Right kidney (tissue), 1 donor: ENCODE measurements at regions not wholly inside any gene's neighbourhood (a gene's known extent, or its start where the extent isn't known, plus 50 kb on each side); places are given as distances from the start of the nearest gene placed in this dataset.
"Not testable (repeated sequence)": the region's sequence is repeated elsewhere in the genome, so short reads cannot be mapped to it uniquely, and the experiment has no call there.

Experiments used
- DNase-seq: peaks from one replicate; pipeline ENCODE4 v3.0.0-alpha.2; 2016

DNA sequence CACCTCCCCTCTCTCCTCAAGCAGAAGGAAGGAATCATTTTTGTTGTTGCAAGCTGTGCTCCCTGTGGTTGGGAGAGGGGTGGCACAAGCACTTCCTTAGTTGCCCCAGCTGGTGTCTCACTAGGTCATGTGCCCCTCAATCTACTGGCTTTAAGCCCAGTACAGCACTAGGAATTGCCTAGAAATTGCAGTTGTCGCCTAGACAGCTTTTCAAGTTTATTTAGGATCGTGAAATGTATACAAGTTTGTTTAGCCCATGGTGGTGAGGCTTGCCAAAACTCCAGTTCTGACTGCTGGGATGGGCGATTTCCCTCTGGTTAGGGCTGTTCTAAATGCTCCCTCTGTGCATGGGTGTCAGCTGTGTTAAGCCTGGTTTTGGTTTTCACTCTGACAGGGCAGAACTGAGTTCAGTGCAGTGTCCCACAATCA, 126.8 kb upstream of the ZNF644 start:
- no peak for DNase-seq

DNA sequence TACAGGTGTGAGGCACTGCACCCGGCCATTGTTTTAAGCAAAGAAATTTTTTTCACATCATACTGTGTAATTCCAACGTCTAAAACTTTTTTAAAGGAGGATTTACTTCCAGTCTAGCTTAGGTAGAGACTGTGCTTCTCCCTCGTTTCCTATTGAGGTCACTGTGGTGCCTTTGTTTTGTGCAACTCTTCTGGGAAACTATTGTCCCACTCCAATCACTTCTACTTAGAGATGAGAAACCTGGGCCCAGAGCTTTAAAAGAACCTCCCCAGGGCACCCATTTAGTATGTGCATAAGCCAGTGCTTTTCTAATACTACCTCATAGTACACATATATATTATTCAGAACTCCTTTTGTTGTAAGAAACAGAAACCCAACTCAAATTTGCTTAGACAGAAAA, 120.0 kb upstream of the ZNF644 start:
- DNase-seq: no peak

DNA sequence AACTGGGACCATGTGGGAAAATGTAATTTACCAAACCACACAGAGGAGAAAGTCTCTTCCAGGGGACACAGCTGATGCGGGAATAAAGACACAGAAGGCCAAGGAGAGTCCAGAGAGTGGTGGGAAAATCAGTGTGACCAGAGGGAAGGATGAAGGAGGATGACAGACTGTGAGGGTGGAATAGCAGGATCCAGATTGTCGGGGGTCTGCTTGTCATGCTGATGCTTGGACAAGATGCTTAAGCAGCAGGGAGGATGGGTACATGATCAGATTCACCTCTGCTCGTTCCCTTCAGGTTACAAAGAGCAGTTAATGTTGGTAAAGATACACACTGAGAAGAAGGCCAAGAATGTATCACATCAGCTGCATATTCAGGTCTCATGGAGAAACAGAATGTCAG, 117.1 kb upstream of the ZNF644 start:
- DNase-seq: no peak

DNA sequence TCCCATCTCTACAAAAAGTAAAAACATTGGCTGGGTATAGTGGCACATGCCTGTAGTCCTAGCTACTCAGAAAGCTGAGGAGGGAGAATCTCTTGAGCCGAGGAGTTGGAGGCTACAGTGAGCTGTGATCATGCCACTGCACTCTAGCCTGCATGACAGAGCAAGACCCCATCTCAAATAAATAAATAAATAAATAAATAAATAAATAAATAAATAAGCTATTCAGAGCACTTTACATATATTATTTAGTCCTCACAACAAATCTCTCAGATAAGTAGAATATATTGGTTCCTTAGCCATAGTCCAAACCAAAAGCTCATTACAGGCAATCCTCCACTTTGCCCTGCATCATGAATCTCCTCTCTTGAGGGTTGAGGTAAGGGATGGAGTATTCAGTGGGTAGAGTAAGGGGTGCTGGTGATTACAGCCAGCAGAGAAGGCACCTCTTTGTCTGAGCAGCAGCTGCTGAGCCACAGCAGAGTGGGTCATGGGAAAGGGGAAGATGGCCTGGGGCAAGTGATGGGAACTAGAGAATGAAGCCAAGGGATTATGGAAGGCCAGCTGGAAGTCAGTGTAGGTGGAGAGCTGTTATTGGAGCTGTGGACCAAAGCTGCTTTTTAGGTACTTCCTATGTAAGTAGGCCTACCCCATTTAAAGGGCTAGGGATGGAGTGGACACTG, 115.5 kb upstream of the ZNF644 start:
- DNase-seq: no peak

- no peak for DNase-seq
Observed at GRCh38 chr1:91135799-91136198, 114.0 kb upstream of the ZNF644 start.

- DNase-seq: no peak
Observed at GRCh38 chr1:91133248-91133647, 111.4 kb upstream of the ZNF644 start.

GRCh38 chr1:91130256-91130985, 108.6 kb upstream of the ZNF644 start:
- DNase-seq: no peak

DNA sequence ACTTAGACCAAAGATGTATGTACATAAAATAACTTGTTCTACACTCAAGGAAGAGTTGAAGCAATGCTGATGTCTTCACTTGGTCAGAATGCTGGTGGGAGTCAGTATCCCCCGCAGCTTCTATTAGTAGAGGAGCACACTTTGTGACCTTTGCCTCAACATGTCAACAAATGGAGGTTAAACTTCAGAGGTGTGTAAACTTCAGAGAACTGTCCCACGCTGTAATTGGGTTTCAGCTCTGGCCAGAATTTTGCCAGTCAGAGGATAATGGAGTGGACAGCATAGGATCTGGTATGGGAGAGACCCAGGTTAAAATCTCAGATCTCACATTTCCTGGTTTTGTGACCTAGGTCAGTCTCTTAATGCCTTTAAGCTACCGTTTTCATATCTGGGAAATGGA, 107.6 kb upstream of the ZNF644 start:
- DNase-seq: no peak

DNA sequence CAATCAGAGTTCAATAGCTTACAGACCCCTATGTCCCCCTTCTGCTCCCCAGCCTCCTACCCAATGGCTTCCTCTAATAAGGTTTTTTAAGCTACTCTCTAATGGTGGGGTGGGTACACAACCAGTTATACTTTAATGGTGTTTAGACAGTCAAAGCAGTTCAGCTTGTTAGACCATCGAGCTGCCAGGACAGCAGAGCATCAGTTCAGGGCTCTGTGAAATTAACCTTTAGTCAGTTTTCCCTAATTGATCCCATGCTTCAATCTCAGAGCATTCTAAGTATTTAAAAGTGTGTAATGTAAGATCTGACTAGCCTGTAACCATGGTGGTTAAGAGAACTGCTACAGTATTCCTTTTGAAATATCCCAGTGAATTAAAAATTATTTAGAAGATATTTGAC, 107.2 kb upstream of the ZNF644 start:
- no peak for DNase-seq

GRCh38 chr1:91124989-91125417, 103.2 kb upstream of the ZNF644 start:
- DNase-seq: peak; percentile 2

GRCh38 chr1:91124290-91124985, 102.6 kb upstream of the ZNF644 start:
- DNase-seq: no peak

- no peak for DNase-seq
Observed at GRCh38 chr1:91123773-91124172, 101.9 kb upstream of the ZNF644 start.

GRCh38 chr1:91123319-91123718, 101.5 kb upstream of the ZNF644 start:
- DNase-seq: no peak

DNA sequence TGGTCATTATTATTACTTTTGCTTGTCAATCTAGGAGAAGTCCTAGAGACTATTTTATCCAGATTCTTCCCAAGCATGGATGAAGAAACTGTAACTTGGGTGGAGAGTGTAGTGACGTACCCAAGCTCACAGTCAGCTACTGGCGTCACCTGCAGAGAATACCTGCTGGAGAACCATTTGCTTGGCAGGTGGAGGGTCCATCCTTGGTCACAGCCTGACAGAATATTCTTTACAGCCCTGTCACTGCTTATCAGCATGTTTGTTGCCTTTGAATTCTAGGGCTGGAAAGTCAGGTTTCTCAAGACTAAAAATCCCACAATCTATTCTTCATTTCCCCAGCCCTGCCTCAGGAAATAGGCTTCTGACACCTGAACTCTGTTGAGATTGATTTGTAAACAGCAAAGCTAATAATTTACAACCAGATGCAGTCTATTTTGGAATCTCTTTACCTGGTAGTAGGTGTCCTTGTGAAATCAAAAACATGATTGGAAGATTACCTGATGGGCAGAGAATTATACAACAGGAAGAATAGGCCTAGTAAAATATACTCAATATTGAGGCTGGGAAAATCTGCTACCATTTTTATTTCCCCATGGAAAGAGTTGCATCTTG, 100.4 kb upstream of the ZNF644 start:
- DNase-seq: no peak

- DNase-seq: no peak
Observed at GRCh38 chr1:91121366-91121765, 99.5 kb upstream of the ZNF644 start.

DNA sequence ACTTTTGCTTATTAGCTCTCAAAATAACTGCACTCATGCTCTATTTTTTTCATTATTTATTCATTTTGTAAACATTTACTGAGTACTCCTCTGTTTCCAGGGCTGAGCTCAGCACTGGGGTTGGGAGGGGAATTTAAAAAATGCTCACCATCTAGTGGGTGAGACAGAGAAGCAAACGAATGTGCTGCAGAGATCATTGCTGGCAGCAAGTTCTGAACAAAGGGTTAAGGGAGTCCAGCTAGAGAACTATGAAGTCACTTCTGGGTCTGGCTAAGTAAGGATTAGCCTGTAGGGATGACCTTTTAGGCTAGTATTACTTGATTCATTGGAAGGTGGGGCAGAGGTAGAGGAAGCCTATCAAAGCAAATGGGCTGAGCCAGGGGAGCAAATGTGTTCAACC, 99.1 kb upstream of the ZNF644 start:
- DNase-seq: no peak

DNA sequence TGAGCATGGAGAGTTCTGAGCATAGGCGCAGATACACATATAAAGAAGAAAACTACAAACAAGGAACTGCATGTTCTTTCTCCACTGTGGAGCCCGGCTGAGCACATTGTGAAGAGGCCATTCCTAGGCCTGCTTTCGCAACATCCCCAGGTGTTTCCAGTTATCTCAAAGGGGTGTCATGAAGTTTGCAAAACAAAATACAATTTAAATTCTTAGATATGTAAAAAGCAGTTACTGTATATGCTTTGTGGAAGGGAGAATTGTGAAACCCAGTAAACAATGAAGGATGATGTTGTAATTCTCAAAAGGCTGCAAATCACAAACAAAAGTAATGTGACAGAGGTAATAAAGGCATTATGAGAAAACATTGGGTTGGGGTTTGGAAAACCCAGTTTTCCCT, 98.6 kb upstream of the ZNF644 start:
- DNase-seq: no peak

DNA sequence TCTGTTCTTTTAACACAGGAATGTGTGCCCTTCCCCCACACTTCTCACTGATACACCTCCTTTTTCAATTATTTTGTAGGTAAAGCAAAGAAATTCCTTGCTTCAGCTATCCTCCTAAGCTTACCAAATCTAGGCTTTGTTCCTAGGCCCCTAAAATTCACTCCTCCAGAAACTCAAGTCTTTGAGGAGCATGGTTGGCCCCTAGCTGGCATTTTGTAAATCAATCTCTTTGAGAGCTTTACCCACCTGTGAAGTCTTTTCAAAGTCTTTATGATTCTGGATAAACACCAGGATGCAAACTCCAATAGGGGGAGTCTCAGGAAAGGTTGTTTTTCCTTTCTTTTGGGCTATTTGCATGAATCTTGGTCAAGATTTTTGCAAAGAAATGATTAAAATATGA, 82.9 kb upstream of the ZNF644 start:
- no peak for DNase-seq

GRCh38 chr1:91101328-91101727, 79.5 kb upstream of the ZNF644 start:
- DNase-seq: no peak

GRCh38 chr1:91099746-91100621, 78.1 kb upstream of the ZNF644 start:
- no peak for DNase-seq

DNA sequence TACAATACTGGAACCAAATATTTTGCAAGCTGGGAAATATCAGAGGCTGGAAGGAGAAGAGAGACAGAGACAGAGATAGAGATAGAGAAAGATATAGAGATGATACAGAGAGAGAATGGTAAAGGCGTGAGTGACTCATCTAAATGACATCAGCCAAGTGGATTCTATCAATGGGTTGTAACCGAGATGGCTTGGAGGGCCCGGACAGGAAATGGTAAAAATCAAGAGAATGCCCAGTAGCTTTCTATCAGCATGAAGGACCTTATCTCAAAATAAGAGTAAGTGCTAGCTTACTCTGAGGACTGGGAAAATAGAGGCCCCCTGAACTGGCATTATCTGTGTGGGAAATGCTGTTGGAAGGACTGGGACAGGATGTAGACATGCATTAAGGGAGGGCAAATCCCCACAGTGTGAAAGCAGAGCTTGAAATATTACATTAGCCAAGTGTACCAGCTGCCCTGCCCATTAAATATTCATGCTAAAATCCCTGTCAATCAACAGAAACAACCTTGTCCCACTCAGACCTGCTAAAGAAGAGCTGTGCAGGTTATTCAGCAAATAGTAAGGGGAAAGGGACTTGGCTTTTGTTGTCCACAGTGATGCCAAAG, 76.6 kb upstream of the ZNF644 start:
- DNase-seq: no peak

DNA sequence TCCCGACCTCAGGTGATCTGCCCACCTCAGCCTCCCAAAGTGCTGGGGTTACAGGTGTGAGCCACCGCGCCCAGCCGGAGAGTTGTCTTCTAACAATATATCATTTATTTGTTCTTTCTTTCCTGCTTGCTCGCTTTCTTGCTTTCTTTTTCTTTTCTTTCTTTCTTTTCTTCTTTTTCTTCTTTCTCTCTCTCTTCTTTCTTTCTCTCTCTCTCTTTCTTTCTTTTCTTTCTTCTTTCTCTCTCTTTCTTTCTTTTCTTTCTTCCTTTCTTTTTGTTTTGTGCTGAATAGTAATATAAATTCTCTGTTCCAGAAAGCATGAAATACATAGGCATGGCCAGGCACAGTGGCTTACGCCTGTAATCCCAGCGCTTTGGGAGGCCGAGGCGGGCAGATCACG, 73.5 kb upstream of the ZNF644 start:
- DNase-seq: not testable (repeated sequence)
